HG02884 (cell line): ENCODE measurements at regions not wholly inside any gene's neighbourhood (a gene's known extent, or its start where the extent isn't known, plus 50 kb on each side); places are given as distances from the start of the nearest gene placed in this dataset.
"Not testable (repeated sequence)": the region's sequence is repeated elsewhere in the genome, so short reads cannot be mapped to it uniquely, and the experiment has no call there.

Experiments used
- ATAC-seq: cut with Tn5 transposase; IDR thresholded peaks from one replicate; pipeline ENCODE4 v1.9.1; 2021; ENCODE audit warnings: mild to moderate bottlenecking, moderate library complexity; ENCODE audit not compliant: unreplicated experiment

GRCh38 chr14:23694949-23695663, 58.9 kb downstream of the DHRS2 start:
- ATAC-seq, result no peak

DNA sequence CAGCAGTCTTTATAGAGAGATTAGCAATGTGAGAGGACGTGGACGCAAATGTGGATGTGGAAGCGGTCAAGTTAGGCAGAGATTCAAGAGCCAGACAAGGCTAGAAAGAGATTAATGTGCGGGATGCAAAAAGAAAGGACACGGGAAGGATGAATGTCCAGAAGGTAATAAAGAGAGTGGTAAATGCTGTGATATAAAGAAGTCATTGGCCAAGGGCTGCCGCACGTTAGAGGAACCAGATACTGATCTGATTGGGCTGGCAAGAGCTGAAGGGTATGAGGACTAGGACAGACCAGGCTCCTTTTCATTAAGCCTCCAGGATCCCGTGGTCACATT, 59.5 kb downstream of the DHRS2 start:
- no peak for ATAC-seq

GRCh38 chr14:23696701-23697239, 60.6 kb downstream of the DHRS2 start:
- no peak for ATAC-seq

GRCh38 chr14:23697680-23698079, 61.5 kb downstream of the DHRS2 start:
- no peak for ATAC-seq

DNA sequence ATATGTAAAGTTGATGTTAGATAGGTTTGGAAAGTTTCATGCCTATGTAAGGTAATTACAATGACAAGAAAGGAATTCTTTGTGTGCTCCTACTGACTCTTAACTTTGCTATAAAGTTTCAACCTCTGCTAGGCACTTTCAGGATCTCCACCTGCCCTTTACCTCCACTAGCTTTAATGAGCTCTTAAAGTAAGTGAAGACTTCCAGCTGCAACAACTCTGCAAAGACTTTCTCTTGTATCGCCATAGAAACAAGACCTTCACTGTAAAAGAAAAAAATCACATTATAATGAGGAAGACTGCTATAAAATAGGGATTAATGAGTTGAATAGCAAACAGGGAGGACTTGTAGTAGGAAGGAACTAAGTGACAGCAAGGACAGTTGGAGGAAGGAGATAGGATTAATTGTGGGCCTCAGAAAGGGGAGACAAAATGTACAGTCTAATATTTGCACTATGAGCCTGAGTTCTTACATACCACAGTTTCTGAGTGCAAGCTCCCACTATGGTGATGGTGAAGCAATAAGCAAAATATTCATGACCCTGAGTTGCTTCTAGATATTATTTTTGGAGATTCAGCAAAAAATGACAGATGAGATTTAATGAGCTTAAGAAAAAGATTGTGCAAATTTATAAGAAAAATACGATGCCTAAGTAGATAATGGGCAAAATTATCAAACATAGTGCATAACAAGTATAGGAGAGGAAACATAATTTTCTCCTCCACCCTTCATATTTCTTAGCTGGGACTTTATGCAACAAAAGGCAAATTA, 66.7 kb downstream of the DHRS2 start:
- ATAC-seq, result no peak

- ATAC-seq, result no peak
Measured at GRCh38 chr14:23704890-23705289, 68.7 kb downstream of the DHRS2 start.

DNA sequence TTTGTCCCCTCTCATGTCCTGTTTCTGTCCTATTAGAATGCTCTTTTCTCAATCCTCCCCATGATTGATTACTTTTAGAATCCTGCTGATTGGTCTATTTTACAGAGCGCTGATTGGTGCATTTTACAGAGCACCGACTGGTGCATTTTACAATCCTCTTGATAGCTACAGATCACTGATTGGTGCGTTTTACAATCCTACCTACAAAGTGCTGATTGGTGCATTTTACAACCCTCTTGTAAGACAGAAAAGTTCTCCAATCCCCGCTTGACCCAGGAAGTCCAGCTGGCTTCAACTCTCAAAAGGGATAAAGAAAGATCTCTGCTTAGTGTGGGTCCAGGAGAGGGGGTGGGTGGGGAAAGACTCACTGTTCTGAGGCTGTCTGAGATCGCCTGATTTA, 71.3 kb downstream of the DHRS2 start:
- ATAC-seq, result no peak

GRCh38 chr14:23708343-23708742, 72.2 kb downstream of the DHRS2 start:
- no peak for ATAC-seq

- ATAC-seq, result no peak
Measured at GRCh38 chr14:23709923-23710322, 73.8 kb downstream of the DHRS2 start.

DNA sequence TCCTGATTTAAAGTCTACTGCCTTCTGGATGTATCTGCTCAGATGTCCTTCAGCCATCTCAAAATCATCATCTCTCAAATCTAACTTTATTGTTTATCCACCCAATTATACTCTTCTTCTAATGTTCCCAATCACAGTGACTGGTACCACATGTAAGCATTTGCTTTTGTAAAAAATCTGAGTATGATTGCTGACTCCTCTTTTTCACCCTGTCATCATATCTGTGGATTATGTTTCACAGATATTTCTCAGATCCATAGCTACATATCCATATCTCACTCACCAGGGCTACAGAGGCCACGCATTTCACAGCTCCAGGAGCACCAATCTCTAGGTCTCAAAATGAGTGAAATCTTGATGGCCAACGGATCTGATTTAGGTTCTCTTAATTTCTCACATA, 76.1 kb downstream of the DHRS2 start:
- ATAC-seq, result no peak

DNA sequence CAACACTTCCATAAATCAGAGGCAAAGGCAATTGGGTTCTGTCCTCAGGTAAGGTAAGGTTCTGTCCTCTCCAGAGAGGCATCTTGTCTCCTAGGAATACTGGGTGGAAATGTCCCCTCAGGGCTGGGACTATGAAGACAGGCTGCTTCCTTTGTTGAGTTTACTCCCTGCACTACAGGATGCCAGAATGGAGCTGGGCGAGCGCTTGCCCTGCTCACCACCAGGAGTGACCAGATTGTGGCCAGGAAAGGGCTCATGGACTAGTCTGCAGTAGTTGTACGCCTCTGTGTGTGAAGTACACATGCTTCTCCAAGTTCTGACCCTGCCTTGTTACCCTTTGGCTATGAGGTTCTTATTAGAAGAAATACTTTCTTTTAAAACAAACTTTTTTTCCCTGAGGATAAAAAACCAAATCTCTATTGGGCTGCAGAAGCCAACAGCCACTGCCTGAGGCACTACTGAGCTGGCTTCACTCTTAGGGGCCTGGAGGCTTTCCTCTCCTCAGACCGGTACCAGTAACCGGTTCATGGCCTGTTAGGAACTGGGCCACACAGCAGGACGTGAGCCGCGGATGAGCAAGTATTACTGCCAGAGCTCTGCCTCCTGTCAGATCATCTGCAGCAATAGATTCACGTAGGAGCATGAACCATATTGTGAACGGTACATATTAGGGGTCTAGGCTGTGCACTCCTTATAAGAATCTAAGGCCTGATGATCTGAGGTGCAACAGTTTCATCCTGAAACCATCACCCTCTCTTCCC, 83.2 kb downstream of the DHRS2 start:
- ATAC-seq, result no peak

DNA sequence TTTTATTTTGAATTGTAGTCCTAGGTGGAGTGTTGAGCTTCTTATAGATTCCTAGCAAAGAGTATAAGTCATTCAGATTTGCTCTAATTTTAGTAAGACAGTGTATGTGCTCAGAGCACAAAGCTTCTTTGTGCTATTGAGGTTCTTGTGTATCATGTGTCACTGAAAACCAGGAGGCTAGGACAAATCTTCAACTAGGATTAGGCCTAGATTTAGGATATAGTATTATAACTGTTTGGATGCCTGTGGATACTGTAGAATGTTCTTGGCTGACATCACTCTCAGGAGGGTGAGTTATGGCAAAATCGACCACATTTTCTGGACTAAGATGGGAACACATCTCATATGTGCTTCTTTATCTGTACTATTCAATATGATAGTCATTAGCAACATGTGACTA, 86.5 kb downstream of the DHRS2 start:
- ATAC-seq, result no peak

GRCh38 chr14:23723911-23724310, 87.7 kb downstream of the DHRS2 start:
- no peak for ATAC-seq

DNA sequence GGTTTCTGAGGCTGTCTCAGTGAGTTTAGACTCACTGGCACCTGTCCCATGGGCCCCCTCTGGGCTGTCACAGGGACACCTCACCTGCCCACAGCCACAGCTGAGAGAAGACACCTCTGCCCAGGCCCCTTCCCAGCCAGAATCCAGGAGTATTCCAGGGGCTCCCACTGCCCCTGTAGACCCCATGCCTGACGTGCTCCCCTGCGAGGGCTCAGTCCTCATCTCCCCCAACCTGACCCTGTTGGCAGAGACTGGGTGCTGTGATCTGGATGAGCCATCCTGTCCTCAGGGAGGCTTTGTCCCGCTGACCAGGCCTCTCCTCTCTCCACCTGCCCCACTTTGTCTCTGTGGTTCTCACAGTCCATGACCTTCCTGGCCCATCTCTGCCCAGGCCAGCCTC, 89.4 kb downstream of the DHRS2 start:
- ATAC-seq, result no peak

GRCh38 chr14:23725980-23726710, 90.0 kb downstream of the DHRS2 start:
- ATAC-seq, result no peak

DNA sequence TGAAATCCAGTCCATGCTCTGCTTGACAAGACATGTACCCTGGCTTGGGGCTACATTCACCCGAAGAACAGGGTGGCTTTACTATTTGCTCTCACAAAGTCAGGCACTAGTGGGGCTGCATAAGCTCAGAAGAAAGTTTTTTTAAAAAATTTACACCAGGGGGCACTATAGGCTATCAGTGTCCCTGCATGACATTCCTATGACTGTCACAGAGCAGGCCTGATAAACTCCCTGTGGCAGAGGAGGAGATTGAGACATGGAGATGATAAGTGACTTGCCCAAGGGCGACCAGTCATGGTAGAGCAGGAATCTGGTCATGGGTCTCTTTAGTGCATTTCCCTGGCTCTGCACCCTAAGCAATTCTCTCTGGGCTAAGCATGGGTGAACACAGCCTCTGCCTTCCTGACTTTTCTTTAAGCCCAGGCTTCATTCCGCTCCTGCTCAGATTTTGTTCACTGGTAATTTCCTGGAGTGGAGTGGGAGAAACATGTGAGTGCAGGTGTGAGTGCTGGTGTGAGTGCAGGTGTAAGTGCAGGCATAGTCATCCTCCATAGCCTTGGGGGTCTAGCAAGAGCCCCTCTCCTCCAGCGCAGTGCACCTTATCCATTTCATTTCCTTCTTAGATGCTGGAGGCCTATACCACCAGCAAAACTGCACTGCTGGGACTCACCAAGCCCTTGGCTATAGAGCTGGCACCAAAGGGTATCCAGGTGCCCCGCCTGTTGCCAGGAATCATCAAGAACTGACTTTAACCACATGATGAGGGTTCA, 91.6 kb downstream of the DHRS2 start:
- no peak for ATAC-seq

GRCh38 chr14:23728791-23729190, 92.6 kb downstream of the DHRS2 start:
- ATAC-seq, result no peak

DNA sequence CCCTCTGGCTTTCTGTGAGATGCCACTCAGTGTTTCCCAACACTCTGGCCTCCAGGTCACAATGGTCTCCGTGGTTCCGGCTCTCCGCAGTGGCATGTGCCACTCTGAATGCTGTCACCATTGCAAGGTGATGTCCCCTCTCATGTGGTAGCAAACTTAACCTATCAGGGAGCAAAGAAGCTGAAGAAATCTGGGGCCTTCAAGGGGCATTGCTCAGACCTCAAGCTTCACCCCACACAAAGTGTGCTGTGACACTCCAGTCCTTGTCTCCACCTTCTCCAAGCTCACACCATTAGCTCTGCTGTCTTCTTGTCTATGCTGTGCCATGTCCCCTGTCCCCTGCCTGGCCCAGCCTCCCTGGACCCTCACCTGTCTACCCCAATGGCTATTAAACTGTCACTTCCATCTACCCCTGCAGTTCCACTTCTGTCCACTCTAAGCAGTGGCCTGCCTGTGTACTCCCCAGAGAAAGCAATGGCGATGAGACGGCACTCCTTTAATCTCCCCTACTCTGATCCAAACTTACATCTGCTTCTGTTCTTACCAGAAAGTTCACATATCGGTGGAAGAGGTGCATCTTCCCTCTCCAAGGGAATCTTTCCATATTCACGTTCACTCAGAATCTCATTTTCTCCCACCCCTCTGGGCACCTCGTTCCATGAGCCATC, 93.7 kb downstream of the DHRS2 start:
- no peak for ATAC-seq

GRCh38 chr14:23735394-23735793, 99.2 kb downstream of the DHRS2 start:
- no peak for ATAC-seq

DNA sequence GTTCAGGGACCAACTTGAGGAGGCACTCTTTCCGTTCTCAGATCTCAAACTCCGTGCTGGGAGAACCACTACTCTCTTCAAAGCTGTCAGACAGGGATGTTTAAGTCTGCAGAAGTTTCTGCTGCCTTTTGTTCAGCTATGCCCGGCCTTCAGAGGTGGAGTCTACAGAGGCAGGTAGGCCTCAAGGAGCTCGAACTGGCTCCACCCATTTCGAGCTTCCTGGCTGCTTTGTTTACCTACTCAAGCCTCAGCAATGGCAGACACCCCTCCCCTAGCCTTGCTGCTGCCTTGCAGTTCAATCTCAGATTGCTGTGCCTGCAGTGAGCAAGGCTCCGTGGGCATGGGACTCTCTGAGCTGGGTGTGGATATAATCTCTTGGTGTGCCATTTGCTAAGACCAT, 108.2 kb downstream of the DHRS2 start:
- not testable (repeated sequence) for ATAC-seq
